Rectal smooth muscle tissue (tissue), 1 donor: ENCODE measurements at regions not wholly inside any gene's neighbourhood (a gene's known extent, or its start where the extent isn't known, plus 50 kb on each side); places are given as distances from the start of the nearest gene placed in this dataset.

Source experiments
- H3K27ac ChIP-seq: one replicate; pipeline ENCODE4 v1.7.0; 2013; ENCODE audit warnings: low read depth, low read length, inconsistent platforms
- H3K27me3 ChIP-seq: one replicate; pipeline ENCODE4 v1.7.0; 2013; ENCODE audit warnings: low read length; ENCODE audit not compliant: control insufficient read depth, insufficient read depth
- H3K36me3 ChIP-seq: one replicate; pipeline ENCODE4 v1.7.0; 2013; ENCODE audit warnings: low read length; ENCODE audit not compliant: control insufficient read depth, insufficient read depth
- H3K4me1 ChIP-seq: one replicate; pipeline ENCODE4 v1.7.0; 2013; ENCODE audit warnings: low read length; ENCODE audit not compliant: control insufficient read depth, insufficient read depth
- H3K4me3 ChIP-seq: one replicate; pipeline ENCODE4 v1.7.0; 2013; ENCODE audit warnings: low read length
- H3K9ac ChIP-seq: one replicate; pipeline ENCODE4 v1.7.0; 2013; ENCODE audit warnings: low read length

DNA sequence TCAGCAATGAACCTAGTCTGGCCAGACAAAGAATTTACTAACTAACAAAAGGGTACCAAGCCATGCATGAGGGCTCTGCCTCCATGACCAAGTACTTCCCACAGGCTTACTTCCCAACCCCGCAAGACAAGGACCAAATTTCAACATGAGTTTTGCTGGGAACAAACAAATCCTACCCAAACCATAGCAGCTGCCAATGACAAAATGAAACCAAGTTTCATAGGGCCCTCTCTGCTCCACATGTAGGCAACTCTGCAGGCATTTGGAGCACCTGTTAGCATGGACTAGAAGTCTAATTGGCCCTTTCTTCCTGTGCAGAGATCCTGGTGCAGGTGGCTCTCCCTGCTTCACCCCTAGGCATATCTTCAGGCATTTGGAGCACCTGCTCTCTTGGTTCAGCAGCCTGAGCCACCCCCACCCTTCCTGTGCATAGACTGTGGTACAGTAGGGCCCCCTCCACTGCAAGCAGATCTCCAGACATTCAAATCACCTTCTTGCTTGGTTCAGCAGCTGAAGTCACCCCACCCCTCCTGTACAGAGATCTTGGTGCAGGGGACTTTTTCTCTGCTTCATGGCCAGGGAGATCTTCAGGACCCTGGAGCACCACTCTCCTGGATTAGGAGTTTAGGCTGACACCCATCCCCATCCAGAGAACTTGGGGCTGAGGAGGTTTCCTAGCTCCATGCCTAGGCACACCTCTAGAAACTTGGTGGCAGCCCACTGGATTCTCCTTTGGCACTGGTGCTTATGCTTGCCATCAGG is 308.7 kb downstream of the RPAP3 start:
- Histone ChIP-seq H3K36me3 (no peaks in the 10 kb centered on the region), H3K9ac (no peak overlapping the region), H3K4me3 (no peak overlapping the region), H3K27me3 (no peaks in the 10 kb centered on the region), H3K27ac (no peak overlapping the region), H3K4me1 (peaks cover 12% of the 10 kb centered on the region)

DNA sequence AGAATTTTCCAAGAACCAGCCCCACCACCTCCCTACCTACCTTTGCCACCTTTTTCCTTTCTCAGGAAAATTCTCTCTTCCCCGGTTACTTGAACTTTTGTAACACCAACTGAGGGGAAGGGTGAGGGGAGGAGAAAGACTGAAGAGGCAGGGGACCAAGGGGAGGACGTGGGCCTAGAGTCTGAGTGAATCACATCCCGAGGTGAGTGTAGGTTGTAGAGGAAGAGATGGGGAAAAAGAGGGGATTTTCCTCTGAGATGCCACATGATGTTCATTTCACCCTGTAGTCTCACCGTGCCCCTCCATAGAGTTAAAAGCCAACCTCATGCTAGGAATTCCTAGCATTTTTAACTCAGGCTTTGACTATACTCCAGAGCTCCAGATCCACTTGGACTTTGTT is 311.8 kb downstream of the RPAP3 start:
- no peak overlapping the region for H3K4me3 ChIP-seq
- no peaks in the 10 kb centered on the region for H3K27me3 ChIP-seq
- H3K36me3 ChIP-seq, result no peaks in the 10 kb centered on the region
- peak overlapping the region; percentile 43 for H3K27ac ChIP-seq
- H3K4me1 ChIP-seq, result peaks cover 12% of the 10 kb centered on the region
- H3K9ac ChIP-seq, result no peak overlapping the region

DNA sequence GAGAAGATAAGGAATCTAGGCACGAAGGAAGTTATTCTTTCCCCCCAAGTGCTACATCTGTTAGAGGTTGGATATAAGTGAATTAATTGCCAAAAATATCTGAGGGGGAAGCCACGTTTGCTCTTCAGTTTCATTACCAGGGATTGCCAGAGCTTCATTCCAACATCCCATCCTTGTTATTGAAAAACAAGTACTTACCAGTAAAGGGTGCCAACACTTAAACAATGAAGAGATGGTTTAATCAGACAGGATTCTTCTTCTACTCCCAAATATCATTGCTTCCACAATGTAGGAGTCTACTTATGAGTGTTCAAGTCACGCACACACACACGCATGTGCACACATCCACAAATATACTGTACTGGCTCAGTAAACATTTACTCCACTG is 312.4 kb downstream of the RPAP3 start:
- H3K4me3 ChIP-seq, result no peak overlapping the region
- H3K36me3 ChIP-seq, result no peaks in the 10 kb centered on the region
- peaks cover 12% of the 10 kb centered on the region for H3K4me1 ChIP-seq
- no peak overlapping the region for H3K9ac ChIP-seq
- H3K27me3 ChIP-seq, result no peaks in the 10 kb centered on the region
- peak overlapping the region; percentile 43 for H3K27ac ChIP-seq

DNA sequence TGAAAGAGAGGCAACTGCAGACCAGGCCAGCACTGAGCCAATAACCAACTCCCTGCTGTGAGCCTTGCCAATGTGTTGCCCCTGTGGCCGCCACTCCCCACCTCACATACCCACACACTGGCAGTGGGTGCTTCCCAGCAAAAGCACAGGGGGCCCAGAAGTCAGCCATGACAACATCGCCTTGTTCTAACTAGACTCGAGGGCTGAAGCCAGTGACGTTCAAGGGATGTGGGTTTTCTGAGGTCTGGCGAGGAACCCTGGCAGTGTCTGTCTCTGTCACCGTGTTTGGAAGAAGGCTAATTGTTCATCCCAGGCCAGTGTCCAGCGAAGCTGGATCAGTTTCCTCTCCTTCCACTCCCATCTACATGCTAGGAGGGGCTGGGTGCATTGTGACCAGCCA is 311.8 kb upstream of the AMIGO2 start:
- H3K4me3 ChIP-seq, result no peak overlapping the region
- H3K4me1 ChIP-seq, result peaks cover 12% of the 10 kb centered on the region
- H3K36me3 ChIP-seq, result no peaks in the 10 kb centered on the region
- H3K27ac ChIP-seq, result no peak overlapping the region
- no peak overlapping the region for H3K9ac ChIP-seq
- H3K27me3 ChIP-seq, result no peaks in the 10 kb centered on the region

DNA sequence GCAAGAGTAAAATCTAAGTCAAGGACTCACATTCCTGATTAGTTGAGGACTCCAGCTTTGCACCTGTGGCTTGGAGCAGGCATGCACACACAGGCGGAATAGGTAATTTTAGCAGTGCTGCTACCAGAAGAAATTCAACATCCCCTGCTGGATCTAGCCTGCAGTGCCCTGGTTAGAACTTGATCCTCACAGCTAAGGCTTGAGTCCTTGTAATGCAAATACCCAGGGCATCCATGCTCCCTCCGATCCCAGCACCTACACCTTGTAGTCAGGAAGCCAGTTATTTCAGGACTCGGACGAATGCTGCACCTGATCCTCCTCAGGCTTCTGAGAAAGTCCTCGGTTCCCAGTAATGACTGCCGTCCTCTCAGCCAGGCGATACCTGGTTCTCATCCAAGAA is 309.0 kb upstream of the AMIGO2 start:
- peaks cover 8% of the 10 kb centered on the region for H3K4me1 ChIP-seq
- no peaks in the 10 kb centered on the region for H3K36me3 ChIP-seq
- H3K27ac ChIP-seq, result no peak overlapping the region
- H3K27me3 ChIP-seq, result no peaks in the 10 kb centered on the region
- H3K9ac ChIP-seq, result no peak overlapping the region
- H3K4me3 ChIP-seq, result no peak overlapping the region

DNA sequence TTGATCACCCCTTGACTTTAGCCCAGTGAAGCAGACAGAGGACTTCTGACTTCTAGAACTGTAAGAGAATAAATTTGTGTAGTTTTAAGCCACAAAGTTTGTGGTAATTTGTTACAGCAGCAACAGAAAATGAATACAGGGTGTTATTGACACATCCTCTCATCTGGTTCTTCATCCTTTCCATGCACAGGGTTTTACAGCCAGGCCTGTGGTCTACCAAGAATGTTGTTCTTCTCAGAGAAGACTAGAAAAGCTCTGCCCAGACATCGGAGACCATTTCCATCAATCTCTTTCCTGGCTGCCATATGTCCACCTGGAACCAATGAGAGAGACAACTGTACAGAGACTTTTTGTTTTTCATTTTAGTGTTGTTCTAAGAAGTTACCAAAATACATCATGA is 308.2 kb upstream of the AMIGO2 start:
- no peak overlapping the region for H3K9ac ChIP-seq
- H3K4me3 ChIP-seq, result no peak overlapping the region
- no peaks in the 10 kb centered on the region for H3K36me3 ChIP-seq
- no peaks in the 10 kb centered on the region for H3K27me3 ChIP-seq
- H3K27ac ChIP-seq, result no peak overlapping the region
- H3K4me1 ChIP-seq, result peaks cover 2% of the 10 kb centered on the region

DNA sequence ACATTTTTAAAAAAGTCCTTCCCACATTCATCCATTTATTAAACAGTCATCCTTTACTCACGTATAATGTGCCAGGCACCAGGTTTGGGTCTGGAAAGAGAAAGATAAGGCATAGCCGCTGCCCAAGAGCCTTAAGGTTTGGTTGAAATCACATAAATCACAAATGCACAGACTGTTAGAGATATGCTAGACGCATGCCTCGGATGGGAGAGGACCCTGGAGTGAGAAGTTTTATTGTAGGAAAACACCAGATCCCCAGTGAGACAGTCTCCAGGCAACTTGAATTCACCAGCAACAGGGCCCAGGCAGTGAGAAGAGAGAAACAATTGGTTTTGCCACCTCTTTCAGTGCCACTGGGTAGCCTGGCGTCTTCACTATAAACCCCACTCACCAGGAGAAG is 305.9 kb upstream of the AMIGO2 start:
- H3K36me3 ChIP-seq, result no peaks in the 10 kb centered on the region
- no peaks in the 10 kb centered on the region for H3K27me3 ChIP-seq
- no peak overlapping the region for H3K27ac ChIP-seq
- H3K4me3 ChIP-seq, result no peak overlapping the region
- H3K4me1 ChIP-seq, result no peaks in the 10 kb centered on the region
- no peak overlapping the region for H3K9ac ChIP-seq

DNA sequence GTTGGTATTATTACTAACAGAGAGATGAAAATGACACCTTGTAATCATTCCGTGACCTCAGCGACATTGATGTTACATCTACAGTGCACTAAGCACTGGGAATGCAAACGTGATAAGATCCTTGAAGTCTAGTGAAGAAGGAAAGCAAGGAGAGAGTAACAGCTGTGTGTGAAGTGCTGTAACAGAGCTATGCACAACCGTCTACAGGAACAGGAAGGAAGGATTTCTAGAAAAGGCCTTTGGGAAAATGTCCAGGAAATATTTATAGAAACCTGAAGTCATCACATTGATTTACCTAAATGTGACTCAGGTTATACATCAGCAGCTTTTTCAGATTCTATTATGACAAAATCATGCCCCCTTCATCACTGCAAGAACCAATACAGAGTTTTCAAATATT is 304.2 kb upstream of the AMIGO2 start:
- no peaks in the 10 kb centered on the region for H3K4me1 ChIP-seq
- H3K27ac ChIP-seq, result peak overlapping the region; percentile 23
- H3K4me3 ChIP-seq, result no peak overlapping the region
- no peaks in the 10 kb centered on the region for H3K36me3 ChIP-seq
- no peaks in the 10 kb centered on the region for H3K27me3 ChIP-seq
- no peak overlapping the region for H3K9ac ChIP-seq

DNA sequence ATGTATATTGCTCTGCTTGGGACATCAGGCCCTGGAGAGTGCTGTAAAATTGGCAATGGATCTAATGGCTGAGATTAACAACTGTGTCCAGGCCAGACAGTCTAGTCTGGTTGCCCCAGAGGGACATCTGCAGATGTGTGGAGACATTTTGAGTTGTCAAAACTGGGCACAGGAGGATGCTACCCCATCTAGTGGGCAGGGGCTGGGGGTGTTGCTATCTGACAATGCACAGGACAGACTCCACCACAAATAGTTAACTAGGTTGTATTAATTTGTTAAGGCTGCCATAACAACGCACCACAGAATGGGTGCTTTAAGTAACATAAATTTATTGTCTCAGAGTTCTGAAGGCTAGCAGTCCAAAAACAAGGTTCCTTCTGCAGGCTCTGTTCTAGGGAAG is 302.5 kb upstream of the AMIGO2 start:
- H3K27me3 ChIP-seq, result no peaks in the 10 kb centered on the region
- H3K9ac ChIP-seq, result no peak overlapping the region
- H3K36me3 ChIP-seq, result no peaks in the 10 kb centered on the region
- H3K4me3 ChIP-seq, result no peak overlapping the region
- no peak overlapping the region for H3K27ac ChIP-seq
- peaks cover 6% of the 10 kb centered on the region for H3K4me1 ChIP-seq

DNA sequence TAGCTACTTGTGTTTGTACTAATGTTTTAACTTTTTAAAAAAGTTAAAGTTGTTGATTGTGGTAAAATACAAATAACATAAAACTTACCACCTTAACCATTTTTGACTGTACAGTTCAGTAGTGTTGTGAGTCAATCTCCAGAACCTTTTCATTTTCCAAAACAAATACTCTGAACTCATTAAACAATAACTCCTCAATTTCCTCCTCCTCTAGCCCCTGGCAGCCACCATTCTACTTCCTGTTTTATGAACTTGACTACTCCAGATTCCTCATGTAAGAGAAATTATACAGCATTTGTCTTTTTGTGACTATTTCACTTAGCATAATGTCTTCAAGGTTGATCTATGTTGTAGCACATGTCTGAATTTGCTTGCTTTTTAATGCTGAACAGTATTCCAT is 299.1 kb upstream of the AMIGO2 start:
- Histone ChIP-seq H3K36me3 (no peaks in the 10 kb centered on the region), H3K27ac (no peak overlapping the region)

DNA sequence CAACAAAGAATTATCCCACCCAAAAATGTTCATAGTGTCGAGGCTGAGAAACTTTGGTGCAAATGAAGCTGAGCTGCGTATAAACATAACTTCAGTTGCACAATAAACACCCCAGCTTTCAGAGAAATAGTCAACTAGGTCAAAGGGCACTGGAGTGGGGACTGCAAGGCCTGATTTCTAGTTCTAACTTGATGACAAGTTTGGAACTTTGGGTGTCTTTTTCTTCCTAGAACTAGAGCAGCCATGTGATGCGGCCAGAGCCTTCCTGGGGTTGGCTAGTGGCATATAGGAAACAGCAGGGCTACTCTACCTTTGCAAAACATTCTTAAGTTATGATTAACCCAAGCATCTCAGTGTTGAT is 298.4 kb upstream of the AMIGO2 start:
- Histone ChIP-seq H3K4me1 (peaks cover 11% of the 10 kb centered on the region), H3K36me3 (no peaks in the 10 kb centered on the region), H3K27ac (peak overlapping the region; percentile 86), H3K27me3 (no peaks in the 10 kb centered on the region), H3K9ac (no peak overlapping the region), H3K4me3 (no peak overlapping the region)

More for the DNA sequence above, 299.1 kb upstream of the AMIGO2 start:
- Histone ChIP-seq H3K9ac (no peak overlapping the region), H3K27me3 (no peaks in the 10 kb centered on the region), H3K4me3 (no peak overlapping the region), H3K4me1 (peaks cover 11% of the 10 kb centered on the region)

DNA sequence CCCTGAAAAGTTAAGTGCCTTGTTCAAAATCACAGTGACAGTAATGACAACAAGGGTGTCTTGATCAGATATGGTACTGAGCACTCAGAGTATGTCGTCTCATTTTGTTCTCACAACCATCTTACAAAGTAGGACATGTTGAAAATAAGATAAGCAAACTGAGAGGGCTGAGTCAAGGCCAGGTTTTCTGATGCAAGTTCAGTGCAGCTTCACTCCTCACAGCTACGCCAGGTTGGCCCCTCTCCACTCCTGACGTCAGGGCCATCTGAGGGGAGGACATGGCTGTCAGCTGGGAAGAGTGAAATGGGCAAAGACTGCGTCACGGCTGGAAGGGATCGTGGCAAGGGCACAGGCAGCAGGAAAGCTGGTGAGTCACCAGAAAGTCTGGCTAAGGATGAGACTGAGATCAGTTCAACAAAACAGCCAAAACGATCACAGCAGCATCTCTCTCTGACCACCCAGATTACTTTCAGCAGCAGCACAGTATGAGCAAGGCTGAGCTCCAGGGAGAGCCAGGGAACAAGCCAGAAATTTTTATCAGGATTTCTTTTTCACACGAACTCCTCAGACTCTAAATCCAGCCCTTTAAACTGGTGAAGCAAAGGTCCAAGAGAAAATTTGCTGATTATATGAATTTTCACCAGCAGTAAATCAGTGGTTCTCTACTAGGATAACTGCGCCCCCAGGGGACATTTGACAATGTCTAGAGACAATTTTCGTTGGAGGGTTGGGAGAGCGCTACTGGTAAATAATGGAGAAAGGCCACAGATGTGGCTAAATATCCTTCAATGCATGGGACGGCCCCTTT is 297.9 kb upstream of the AMIGO2 start:
- Histone ChIP-seq H3K36me3 (no peaks in the 10 kb centered on the region), H3K4me3 (no peak overlapping the region), H3K27me3 (no peaks in the 10 kb centered on the region), H3K4me1 (peaks cover 11% of the 10 kb centered on the region), H3K27ac (peak overlapping the region; percentile 86), H3K9ac (no peak overlapping the region)

DNA sequence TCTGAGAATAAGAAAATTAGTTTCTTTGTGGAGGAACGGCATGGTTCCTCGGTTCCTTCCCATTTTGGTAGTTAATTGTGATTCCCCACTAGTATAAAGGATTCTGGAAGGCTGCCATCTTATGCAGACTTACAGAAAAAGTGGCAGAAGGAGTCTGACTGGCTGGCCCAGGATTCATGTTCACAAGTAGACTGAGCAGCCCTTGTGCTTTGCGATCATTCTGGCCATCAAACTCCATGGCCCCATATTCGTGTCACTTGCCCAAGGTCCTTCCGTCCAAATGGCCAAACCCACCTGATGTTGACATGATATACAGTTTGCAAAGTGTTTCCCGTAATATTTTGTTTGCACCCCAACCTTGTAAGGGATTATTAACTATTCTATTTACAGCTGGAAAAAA is 297.2 kb upstream of the AMIGO2 start:
- Histone ChIP-seq H3K27ac (peak overlapping the region; percentile 86), H3K4me3 (no peak overlapping the region), H3K36me3 (no peaks in the 10 kb centered on the region)

More for the DNA sequence above, 297.2 kb upstream of the AMIGO2 start:
- no peaks in the 10 kb centered on the region for H3K27me3 ChIP-seq
- H3K9ac ChIP-seq, result no peak overlapping the region
- peaks cover 11% of the 10 kb centered on the region for H3K4me1 ChIP-seq
